A673 (cell line): ENCODE measurements at regions not wholly inside any gene's neighbourhood (a gene's known extent, or its start where the extent isn't known, plus 50 kb on each side); places are given as distances from the start of the nearest gene placed in this dataset.

Source experiments
- BruUV-seq: library from RNA; stranded (reverse); fragments of 400-500 nt; replicated peaks from 2 replicates; lab custom pipeline; 2021; lab: Mats Ljungman, UMichigan
- CTCF ChIA-PET: fragments of 300-600 bp; sonication (Branson Sonifier 250); formaldehyde crosslinking; loops from one replicate; lab custom pipeline; 2022; ENCODE audit warnings: antibody characterized with exemption; lab: Charles Lee
- POLR2A ChIA-PET: fragments of 300-600 bp; sonication (Branson Sonifier 250); formaldehyde crosslinking; loops from one replicate; lab custom pipeline; 2022; ENCODE audit warnings: antibody characterized with exemption; ENCODE audit not compliant: low non-redundant PET; lab: Charles Lee
- DNase-seq: peaks from one replicate; pipeline ENCODE4 v3.0.0-alpha.2; 2015; ENCODE audit warnings: low spot score
- H3K27ac ChIP-seq: fragments of 200-600 bp; sonication (generic); 2 replicates; pipeline ENCODE4 v1.5.1; 2016; ENCODE audit warnings: mixed run types, low read depth, mild to moderate bottlenecking, mixed read lengths, antibody characterized with exemption, low read length; ENCODE audit not compliant: poor library complexity, severe bottlenecking
- H3K27me3 ChIP-seq: fragments of 200-600 bp; sonication (generic); replicated peaks from 2 replicates; pipeline ENCODE4 v1.6.1; 2017; ENCODE audit warnings: mixed run types, low read depth, mild to moderate bottlenecking, mixed read lengths, antibody characterized with exemption, low read length; ENCODE audit not compliant: insufficient read depth, poor library complexity
- H3K36me3 ChIP-seq: fragments of 200-600 bp; sonication (generic); 2 replicates; pipeline ENCODE4 v1.6.1; 2016; ENCODE audit warnings: mixed run types, mild to moderate bottlenecking, mixed read lengths, antibody characterized with exemption, low read length; ENCODE audit not compliant: insufficient read depth, poor library complexity, severe bottlenecking
- H3K4me1 ChIP-seq: fragments of 200-600 bp; sonication (generic); 2 replicates; pipeline ENCODE4 v1.6.1; 2017; ENCODE audit warnings: mixed run types, mild to moderate bottlenecking, mixed read lengths, antibody characterized with exemption, low read length; ENCODE audit not compliant: insufficient read depth, poor library complexity, severe bottlenecking
- H3K4me3 ChIP-seq: fragments of 200-600 bp; sonication (generic); 2 replicates; pipeline ENCODE4 v1.5.1; 2016; ENCODE audit warnings: low read depth, mixed run types, mild to moderate bottlenecking, mixed read lengths, low read length; ENCODE audit not compliant: poor library complexity, severe bottlenecking
- H3K9me3 ChIP-seq: fragments of 200-600 bp; sonication (generic); 2 replicates; pipeline ENCODE4 v1.6.1; 2016; ENCODE audit warnings: mixed run types, low read depth, mild to moderate bottlenecking, mixed read lengths, antibody characterized with exemption, low read length; ENCODE audit not compliant: poor library complexity, severe bottlenecking
- CTCF ChIP-seq: fragments of 300-800, 200-600 bp; sonication (generic); conservative IDR thresholded peaks from 2 replicates; pipeline ENCODE4 v1.5.1; 2017; ENCODE audit warnings: low read depth, mild to moderate bottlenecking, antibody characterized with exemption, low read length, moderate library complexity, mixed read lengths
- EZH2 ChIP-seq: fragments of 200-600 bp; sonication (generic); IDR thresholded peaks from 2 replicates; pipeline ENCODE4 v1.6.1; 2017; ENCODE audit warnings: borderline replicate concordance, low read depth, mild to moderate bottlenecking, mixed read lengths, antibody characterized with exemption, low read length; ENCODE audit not compliant: poor library complexity, severe bottlenecking
- intact Hi-C: fragments of 100-400 bp; cut with micrococcal nuclease; formaldehyde crosslinking; loops from one replicate; pipeline ENCODE4 v1.10.0; 2022; ENCODE audit not compliant: unreplicated experiment

- H3K27me3 ChIP-seq = no peaks in the 10 kb centered on the region
- ChIA-PET POLR2A (no interaction called here), CTCF (no interaction called here)
- no peak overlapping the region for H3K27ac ChIP-seq
- no peaks in the 10 kb centered on the region for H3K4me1 ChIP-seq
- no peaks in the 10 kb centered on the region for H3K36me3 ChIP-seq
- intact Hi-C loops = no loop called here
- DNase-seq = no peak
- TF ChIP-seq CTCF (no peak), EZH2 (no peak)
- H3K4me3 ChIP-seq = no peak overlapping the region
- no peaks in the 10 kb centered on the region for H3K9me3 ChIP-seq
- BruUV-seq = no TSS peak
Measured at GRCh38 chr5:174167080-174167910, 121.8 kb downstream of the NSG2 start.

GRCh38 chr5:174172152-174172551 lies 126.6 kb downstream of the NSG2 start:
- H3K4me3 ChIP-seq = no peak overlapping the region
- H3K27ac ChIP-seq = no peak overlapping the region
- intact Hi-C loops = no loop called here
- no peaks in the 10 kb centered on the region for H3K27me3 ChIP-seq
- DNase-seq = no peak
- no peaks in the 10 kb centered on the region for H3K9me3 ChIP-seq
- H3K36me3 ChIP-seq = no peaks in the 10 kb centered on the region
- BruUV-seq = no TSS peak
- no peaks in the 10 kb centered on the region for H3K4me1 ChIP-seq
- TF ChIP-seq EZH2 (no peak), CTCF (no peak)
- ChIA-PET CTCF (no interaction called here), POLR2A (no interaction called here)

GRCh38 chr5:174172566-174172965 lies 127.1 kb downstream of the NSG2 start:
- Histone ChIP-seq H3K27ac (no peak overlapping the region), H3K36me3 (no peaks in the 10 kb centered on the region), H3K27me3 (no peaks in the 10 kb centered on the region), H3K9me3 (no peaks in the 10 kb centered on the region), H3K4me3 (no peak overlapping the region), H3K4me1 (no peaks in the 10 kb centered on the region)
- intact Hi-C loops = no loop called here
- DNase-seq = no peak
- POLR2A ChIA-PET = no interaction called here
- no peak for TF ChIP-seq EZH2
- no peak for TF ChIP-seq CTCF
- CTCF ChIA-PET = no interaction called here
- no TSS peak for BruUV-seq
